H1 (cell line): ENCODE measurements at regions not wholly inside any gene's neighbourhood (a gene's known extent, or its start where the extent isn't known, plus 50 kb on each side); places are given as distances from the start of the nearest gene placed in this dataset.

ENCODE experiments used
- ASH2L ChIP-seq: fragments of 200-600, 300-600 bp; sonication (generic); IDR thresholded peaks from one replicate; pipeline ENCODE4 v1.7.1; 2017; ENCODE audit warnings: low read length
- CBX5 ChIP-seq: fragments of 300-800, 300-1000 bp; sonication (generic); IDR thresholded peaks from 2 replicates; pipeline ENCODE4 v1.7.1; 2016; ENCODE audit warnings: antibody characterized with exemption, low read length, low read depth
- EP300 ChIP-seq, 2 experiments: IDR thresholded peaks; 1 replicate in 1 of 2; 2 replicates in 1 of 2; pipeline ENCODE4 v1.6.1; 2011 to 2012; ENCODE audit warnings: low read depth in 2 of 2, low read length in 2 of 2, mild to moderate bottlenecking in 2 of 2, borderline replicate concordance in 1 of 2, inconsistent platforms in 1 of 2, moderate library complexity in 1 of 2
- EZH2 ChIP-seq: fragments of 200-600 bp; sonication (generic); IDR thresholded peaks from 2 replicates; pipeline ENCODE4 v1.7.1; 2012; ENCODE audit warnings: low read depth, mild to moderate bottlenecking, moderate library complexity, low read length, inconsistent platforms; ENCODE audit not compliant: severe bottlenecking
- POLR2A ChIP-seq, 2 experiments: IDR thresholded peaks; 1 replicate in 1 of 2; 2 replicates in 1 of 2; pipeline ENCODE4 v1.6.1; 2011; ENCODE audit warnings: low read depth in 2 of 2, low read length in 2 of 2, mild to moderate bottlenecking in 2 of 2; ENCODE audit errors: control extremely low read depth in 1 of 2
- POLR2AphosphoS5 ChIP-seq: IDR thresholded peaks from 2 replicates; pipeline ENCODE4 v1.6.1; 2011; ENCODE audit warnings: low read depth, low read length
- POU5F1 ChIP-seq: IDR thresholded peaks from 2 replicates; pipeline ENCODE4 v1.6.1; 2011; ENCODE audit warnings: low read depth, mild to moderate bottlenecking, low read length, moderate library complexity
- RBBP5 ChIP-seq: IDR thresholded peaks from 2 replicates; pipeline ENCODE4 v1.7.1; 2012; ENCODE audit warnings: low read depth, mild to moderate bottlenecking, inconsistent platforms, low read length, moderate library complexity, borderline replicate concordance
- RFX5 ChIP-seq: IDR thresholded peaks from 2 replicates; pipeline ENCODE4 v1.6.1; 2011; ENCODE audit warnings: low read depth, low read length, improper control_type of control experiment, borderline replicate concordance
- RXRA ChIP-seq: IDR thresholded peaks from 2 replicates; pipeline ENCODE4 v1.6.1; 2011; ENCODE audit warnings: low read depth, mild to moderate bottlenecking, low read length, moderate library complexity; ENCODE audit not compliant: insufficient read depth
- TF ChIP-seq, protein P1 (sequence below), 3 experiments: IDR thresholded peaks; 1 replicate in 2 of 3; 2 replicates in 1 of 3; pipeline versions ENCODE4 v1.5.1 to v1.6.1; 2011; ENCODE audit warnings: low read length in 3 of 3, mild to moderate bottlenecking in 3 of 3, inconsistent platforms in 2 of 3, low read depth in 1 of 3, moderate library complexity in 1 of 3; ENCODE audit not compliant: insufficient read depth in 1 of 3; ENCODE audit errors: control extremely low read depth in 1 of 3
- TF ChIP-seq, protein P2 (sequence below): IDR thresholded peaks from 2 replicates; pipeline ENCODE4 v1.6.1; 2012; ENCODE audit warnings: low read length, inconsistent platforms

DNA sequence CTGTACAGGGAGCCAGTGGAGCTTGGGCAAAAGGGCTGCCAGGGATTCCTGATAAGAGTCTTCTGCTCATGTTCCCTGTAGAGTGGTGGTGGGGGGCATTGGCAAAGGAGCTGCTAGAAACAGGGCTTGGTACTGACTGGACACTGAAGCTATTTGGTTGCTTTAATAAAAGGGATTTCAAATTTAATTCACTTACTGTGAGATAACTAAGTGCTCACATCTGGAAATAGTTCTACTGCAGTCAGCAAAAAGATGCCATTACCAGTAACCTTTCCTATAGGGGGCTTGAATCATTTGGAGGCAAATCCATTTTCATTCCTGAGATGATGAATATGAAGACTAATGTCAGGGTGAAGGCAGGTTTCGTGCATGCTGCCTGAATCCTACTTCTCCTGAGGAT, 94.3 kb upstream of the DOCK10 start:
- TF ChIP-seq RXRA: no peak
- TF ChIP-seq, protein P1, sequence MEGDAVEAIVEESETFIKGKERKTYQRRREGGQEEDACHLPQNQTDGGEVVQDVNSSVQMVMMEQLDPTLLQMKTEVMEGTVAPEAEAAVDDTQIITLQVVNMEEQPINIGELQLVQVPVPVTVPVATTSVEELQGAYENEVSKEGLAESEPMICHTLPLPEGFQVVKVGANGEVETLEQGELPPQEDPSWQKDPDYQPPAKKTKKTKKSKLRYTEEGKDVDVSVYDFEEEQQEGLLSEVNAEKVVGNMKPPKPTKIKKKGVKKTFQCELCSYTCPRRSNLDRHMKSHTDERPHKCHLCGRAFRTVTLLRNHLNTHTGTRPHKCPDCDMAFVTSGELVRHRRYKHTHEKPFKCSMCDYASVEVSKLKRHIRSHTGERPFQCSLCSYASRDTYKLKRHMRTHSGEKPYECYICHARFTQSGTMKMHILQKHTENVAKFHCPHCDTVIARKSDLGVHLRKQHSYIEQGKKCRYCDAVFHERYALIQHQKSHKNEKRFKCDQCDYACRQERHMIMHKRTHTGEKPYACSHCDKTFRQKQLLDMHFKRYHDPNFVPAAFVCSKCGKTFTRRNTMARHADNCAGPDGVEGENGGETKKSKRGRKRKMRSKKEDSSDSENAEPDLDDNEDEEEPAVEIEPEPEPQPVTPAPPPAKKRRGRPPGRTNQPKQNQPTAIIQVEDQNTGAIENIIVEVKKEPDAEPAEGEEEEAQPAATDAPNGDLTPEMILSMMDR (IDR thresholded peaks at IDR 0.05; ENCODE audit: control extremely low read depth in 1 of 3, insufficient read depth in 1 of 3, low read depth in 1 of 3, low read length in 3 of 3): no peak
- no peak for TF ChIP-seq ASH2L
- TF ChIP-seq POU5F1: no peak
- no peak for TF ChIP-seq CBX5
- no peak for TF ChIP-seq RFX5
- no peak for TF ChIP-seq EZH2
- TF ChIP-seq, protein P2, sequence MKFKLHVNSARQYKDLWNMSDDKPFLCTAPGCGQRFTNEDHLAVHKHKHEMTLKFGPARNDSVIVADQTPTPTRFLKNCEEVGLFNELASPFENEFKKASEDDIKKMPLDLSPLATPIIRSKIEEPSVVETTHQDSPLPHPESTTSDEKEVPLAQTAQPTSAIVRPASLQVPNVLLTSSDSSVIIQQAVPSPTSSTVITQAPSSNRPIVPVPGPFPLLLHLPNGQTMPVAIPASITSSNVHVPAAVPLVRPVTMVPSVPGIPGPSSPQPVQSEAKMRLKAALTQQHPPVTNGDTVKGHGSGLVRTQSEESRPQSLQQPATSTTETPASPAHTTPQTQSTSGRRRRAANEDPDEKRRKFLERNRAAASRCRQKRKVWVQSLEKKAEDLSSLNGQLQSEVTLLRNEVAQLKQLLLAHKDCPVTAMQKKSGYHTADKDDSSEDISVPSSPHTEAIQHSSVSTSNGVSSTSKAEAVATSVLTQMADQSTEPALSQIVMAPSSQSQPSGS: no peak
- no peak for TF ChIP-seq POLR2A (IDR thresholded peaks at IDR 0.05; ENCODE audit: control extremely low read depth in 1 of 2, low read depth in 2 of 2, low read length in 2 of 2)
- TF ChIP-seq POLR2AphosphoS5: no peak
- TF ChIP-seq EP300 (IDR thresholded peaks at IDR 0.05; ENCODE audit: borderline replicate concordance in 1 of 2, low read depth in 2 of 2, low read length in 2 of 2): no peak
- no peak for TF ChIP-seq RBBP5
